HPDE6-E6E7 (cell line): ENCODE measurements at regions not wholly inside any gene's neighbourhood (a gene's known extent, or its start where the extent isn't known, plus 50 kb on each side); places are given as distances from the start of the nearest gene placed in this dataset.
A peak's percentile ranks its signal among the peaks of the same experiment; 100 is the strongest.

Source experiments
- DNase-seq: peaks from one replicate; pipeline ENCODE4 v3.0.0; 2011; ENCODE audit warnings: missing footprints; ENCODE audit errors: extremely low spot score

DNA sequence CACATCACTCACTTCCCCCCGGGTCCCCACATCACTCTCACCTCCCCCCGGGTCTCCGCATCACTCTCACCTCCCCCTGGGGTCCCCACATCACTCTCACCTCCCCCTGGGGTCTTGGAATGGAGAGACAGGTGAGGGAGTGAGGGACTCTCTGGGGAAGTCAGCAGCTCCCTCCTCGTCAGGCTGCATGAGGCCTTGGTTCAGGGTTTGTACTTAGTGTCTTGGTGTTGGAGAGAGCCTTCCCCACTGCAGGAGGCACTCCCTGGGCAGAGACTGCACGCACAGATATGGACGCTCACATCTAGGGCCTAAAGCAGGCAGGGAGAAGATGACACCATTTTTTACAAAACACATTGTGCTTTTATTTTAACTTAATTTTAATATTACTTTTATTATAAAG is 56.5 kb upstream of the IRX4 start:
- no peak for DNase-seq

DNA sequence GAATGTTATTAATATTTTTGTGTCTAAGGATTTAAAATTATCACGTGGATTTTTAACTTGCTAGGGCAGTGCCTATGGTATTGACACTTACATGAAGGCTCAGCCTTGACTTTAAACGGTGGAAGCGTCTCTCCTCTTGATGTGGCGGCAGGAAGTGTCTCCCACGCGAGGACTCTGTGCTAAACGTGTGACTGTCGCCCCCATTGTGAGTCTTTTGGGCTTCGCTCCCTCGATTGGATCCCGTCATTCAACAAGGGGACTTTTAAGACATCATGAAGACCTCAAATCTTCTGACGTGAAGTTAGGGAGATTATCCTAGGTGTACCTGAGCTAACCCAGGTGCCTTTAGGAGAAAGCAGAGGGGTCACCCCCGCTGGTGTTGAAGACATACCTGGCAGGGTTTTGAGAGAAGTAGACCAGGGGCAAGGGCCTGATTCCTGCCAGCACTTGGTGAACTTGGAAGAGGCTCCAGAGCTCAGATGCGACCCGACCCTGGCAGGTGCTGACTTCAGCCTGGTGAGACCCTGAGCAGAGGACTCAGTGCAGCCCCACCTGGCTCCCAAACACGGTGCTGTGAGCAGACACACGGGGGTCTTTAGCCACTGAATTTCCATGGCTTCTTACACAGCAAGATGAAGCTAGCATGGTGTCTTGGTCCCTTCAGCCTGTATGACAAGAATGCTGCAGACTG is 55.7 kb upstream of the IRX4 start:
- no peak for DNase-seq

DNA sequence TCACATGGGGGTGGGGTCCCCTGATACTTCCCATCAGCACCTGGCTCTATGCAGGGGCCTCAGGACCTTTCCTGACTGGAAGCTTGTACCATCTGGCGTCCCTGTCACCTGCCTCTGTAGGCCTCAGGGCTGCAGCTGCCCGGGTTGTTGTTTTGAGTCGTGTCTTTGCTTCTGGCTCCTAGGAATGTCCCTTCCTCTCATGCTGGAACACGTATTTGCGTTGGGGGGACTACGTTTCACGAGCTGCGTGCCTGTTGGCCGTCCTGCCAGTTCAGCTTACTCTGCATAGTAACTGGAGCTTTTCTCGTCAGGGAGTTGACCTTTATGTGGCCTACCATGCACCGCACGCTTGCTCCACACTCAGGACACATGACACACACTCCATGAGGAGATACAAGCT is 54.9 kb upstream of the IRX4 start:
- no peak for DNase-seq

DNA sequence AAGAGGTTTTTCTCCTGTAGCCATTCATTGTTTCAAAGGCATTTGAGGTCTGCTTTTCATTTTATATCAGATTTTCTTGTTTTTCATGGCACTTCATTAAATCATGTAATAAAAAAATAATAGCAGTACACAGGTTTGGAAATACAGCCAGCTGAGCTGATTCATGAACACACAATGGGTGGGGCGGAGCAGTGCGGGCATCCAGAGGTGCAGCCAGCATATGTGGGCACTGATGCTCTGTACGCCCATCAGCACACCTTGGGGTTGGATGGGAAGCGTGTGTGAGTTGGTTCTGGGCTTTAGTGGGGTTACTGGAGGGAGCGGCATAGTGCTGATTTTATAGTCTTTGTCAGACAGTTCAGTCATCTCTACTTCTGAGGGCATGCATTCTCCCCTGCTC is 54.2 kb upstream of the IRX4 start:
- no peak for DNase-seq

DNA sequence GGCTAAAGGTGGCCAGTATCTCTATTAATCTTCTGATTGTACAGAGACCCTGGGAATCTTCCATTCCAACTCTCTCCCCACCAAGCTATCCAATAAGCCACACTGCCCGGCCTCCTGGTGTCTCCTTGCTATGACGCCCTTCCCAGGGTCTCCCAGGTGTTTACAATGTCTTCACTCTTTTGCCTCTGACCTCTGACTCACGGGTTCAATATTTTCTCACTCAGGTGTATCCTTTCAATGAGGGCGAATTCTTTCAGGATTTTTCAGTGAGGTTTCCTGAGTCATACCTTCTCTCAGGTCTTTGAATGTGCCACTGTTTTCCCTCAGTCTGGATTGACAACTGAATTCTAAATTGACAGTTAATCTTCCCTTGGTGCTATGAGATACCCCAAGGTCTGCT is 53.7 kb upstream of the IRX4 start:
- peak; percentile 44 for DNase-seq

DNA sequence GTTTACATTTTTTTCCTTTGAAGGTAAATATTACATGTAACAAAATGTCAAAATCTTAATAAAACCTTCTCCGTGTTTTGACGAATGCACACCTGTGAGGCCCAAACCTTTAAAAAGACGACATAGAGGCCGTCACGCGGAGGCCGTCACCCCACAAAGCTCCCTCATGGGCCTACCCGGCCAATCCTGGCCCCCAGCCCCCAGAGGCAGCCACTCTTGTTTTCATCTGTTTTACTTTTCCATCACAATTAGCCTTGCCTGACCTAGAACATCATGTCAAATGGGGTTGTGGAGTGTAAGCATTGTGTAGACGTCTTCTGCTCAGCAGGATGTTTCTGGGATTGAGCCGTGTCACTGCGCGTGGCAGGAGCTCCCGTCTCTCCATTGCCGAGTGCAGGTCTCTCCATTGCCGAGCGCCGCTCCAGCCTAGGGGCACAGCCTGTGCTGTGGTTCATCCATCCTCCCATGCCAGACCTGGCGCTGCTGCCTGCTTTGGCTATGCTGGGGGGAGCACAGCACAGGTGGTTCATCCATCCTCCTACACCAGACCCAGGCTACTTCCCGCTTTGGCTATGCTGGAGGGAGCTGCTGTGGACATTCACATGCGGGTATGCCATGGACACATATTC is 52.2 kb upstream of the IRX4 start:
- no peak for DNase-seq

DNA sequence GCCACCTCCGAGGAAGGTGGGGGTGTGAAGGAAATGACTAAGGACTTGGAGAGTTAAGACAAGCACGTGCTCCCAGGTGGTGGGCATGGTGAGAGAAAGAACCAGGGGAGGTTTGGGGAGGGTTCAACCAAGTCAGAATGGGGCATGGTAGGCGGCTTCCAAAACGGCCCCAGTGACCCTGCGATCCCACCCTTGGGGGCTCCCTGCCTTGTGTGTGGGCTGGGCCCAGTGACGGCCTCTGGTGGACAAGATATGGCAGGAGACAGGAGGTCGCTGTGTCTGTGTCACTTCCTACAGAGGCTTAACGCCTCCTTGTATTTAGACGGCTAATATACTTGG is 51.3 kb upstream of the IRX4 start:
- no peak for DNase-seq

DNA sequence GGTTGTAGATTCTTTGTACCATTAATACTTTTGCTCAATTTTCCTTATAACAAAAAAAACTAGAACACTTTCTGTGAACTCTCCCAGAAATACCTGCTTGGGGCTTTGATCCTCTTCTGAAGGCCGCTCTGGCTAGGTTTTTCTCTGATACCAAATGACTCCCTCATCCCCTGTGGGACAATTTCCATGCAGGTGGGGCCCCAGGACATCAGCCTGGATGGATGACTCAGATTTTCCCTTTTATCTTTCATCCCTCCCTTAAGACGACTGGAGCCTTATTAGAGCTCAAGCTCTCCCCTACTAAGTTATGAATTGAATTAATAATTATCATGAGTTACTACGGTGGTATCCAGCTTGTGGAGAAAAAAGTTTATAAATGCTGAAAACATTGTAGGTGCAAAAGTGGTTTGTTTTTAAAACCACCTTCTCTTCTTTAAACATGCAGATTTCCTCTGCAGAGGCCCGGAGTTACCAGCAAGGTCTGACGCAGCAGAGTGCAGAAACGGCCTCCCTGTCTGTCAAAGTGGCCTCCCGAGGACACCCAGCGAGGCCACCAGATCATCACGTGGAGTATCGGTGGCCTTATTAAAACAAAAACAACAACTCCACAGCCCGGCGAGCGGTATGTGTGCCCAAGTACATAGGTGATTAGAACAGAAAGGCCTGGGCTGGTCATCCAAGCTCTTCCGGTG is 50.8 kb upstream of the IRX4 start:
- no peak for DNase-seq
